Suppressor macrophage treated with lipopolysaccharide for 1 hour (primary cell): ENCODE measurements at regions not wholly inside any gene's neighbourhood (a gene's known extent, or its start where the extent isn't known, plus 50 kb on each side); places are given as distances from the start of the nearest gene placed in this dataset.
"Not testable (repeated sequence)": the region's sequence is repeated elsewhere in the genome, so short reads cannot be mapped to it uniquely, and the experiment has no call there.

ENCODE experiments used
- DNase-seq, 3 donors: peaks; one replicate each; pipeline ENCODE4 v3.0.0-alpha.2; 2020 to 2022

DNA sequence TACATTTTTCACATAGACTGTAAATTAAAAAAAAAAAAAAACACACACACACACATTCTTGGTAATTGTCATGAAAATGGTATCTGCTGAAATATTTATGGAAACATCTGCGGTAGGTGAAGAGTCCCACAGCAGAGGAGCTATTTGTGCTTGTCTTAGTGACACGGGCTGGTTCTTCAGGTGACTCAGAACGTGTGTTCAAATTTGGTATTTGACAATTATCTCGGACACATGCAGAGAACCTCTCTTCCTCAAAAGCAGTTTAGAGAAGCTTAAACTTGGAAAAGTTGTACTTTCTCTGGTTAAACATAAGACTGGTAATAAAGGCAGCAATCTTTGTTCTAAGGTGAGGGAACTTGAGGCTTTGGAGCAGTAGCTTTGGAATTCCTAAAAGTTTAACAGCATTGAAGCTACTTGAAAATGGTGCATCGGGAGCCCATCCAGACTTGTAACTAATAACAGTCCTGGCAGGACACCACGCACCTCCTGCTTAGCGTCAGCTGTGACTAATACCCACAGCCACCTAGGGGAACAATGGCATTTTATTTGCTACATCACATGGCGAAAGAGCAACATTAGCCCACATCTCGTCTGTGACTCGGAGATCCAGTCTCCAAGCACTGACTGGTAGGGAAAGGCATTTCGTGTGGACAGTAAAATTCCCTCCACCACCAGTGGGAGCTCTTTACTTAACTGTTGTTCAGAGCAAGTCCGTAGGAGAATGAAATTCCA, 1505.1 kb upstream of the SLC10A2 start:
- DNase-seq: peak in 2 of 3 donors; percentile 7 to 18

GRCh38 chr13:104567114-104567513, 1500.9 kb upstream of the SLC10A2 start:
- no peak for DNase-seq

GRCh38 chr13:104565888-104566287, 1499.7 kb upstream of the SLC10A2 start:
- DNase-seq: no peak

- DNase-seq: no peak
Measured at GRCh38 chr13:104553896-104554295, 1487.7 kb upstream of the SLC10A2 start.

DNA sequence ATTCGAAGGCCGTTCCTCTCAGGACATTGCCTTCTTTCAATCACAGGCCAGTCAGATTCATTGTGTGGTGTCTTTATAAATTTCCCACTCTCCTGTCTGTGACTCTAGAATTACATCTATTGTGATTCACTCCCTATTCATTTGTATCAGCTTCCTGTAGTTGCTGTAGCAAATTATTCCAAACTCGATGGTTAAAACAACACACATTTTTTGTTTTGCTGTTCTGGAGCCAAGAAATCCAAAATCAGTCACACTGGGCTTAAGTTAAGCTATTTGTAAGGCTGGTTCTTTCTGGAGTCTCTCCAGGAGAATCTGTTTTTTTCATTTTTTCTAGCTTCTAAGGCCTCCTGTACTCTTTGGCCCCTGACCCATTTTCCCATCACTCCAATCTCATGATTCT, 1487.0 kb upstream of the SLC10A2 start:
- no peak for DNase-seq

DNA sequence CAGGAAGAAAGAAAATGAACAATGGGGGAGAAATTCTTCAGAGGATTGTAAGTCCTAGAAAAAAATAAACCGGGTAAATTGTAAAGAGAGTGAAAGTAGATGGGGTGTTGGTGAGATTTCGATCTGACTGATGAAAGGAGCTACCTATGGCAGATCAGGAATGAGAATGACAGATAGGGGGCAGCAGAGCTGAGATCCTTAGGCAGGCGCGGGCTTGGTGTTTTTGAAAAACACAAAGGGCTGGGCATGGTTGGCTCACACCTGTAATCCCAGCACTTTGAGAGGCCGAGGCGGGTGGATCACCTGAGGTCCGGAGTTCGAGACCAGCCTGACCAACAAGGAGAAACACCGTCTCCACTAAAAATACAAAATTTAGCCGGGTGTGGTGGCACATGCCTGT, 1468.6 kb upstream of the SLC10A2 start:
- no peak for DNase-seq

DNA sequence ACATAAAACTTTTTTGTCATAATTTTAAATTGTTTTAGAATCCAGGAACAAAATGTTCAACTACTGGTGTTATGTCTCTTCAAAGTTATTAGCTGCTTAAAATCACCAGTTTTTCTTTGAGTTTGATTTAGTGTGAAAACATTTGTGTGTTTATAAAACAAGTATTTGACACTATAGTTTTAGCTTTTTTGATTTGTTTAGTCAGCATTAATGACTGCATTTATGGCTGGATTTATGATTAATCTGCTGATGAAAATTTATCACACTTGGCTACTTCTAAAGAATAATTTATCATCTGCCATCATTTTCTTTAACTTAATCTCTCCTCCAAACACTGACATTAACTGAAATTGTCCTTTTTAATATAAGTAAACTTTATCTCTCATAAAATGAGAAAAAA, 1465.9 kb upstream of the SLC10A2 start:
- no peak for DNase-seq

GRCh38 chr13:104530741-104531140, 1464.5 kb upstream of the SLC10A2 start:
- DNase-seq: no peak

DNA sequence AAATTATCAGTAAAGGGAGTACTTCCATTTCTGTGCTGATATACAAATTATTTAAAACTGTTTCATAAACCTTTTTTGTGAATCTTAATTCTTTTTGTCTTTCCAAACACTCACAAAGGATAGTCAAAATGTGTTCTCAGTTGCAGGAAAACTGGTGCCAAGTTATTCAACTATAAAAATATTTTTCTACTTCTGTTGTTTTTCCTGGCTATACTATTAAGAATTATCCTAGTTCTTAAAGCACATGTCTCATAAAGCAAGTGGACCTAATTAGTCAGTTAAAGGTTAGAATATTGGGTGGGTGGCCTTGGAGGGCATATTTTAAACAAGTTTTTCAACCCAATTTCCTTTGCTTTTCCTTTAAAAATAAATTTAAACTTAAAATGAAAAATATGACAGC, 1460.3 kb upstream of the SLC10A2 start:
- no peak for DNase-seq

- DNase-seq: no peak
Measured at GRCh38 chr13:104525467-104525866, 1459.2 kb upstream of the SLC10A2 start.

DNA sequence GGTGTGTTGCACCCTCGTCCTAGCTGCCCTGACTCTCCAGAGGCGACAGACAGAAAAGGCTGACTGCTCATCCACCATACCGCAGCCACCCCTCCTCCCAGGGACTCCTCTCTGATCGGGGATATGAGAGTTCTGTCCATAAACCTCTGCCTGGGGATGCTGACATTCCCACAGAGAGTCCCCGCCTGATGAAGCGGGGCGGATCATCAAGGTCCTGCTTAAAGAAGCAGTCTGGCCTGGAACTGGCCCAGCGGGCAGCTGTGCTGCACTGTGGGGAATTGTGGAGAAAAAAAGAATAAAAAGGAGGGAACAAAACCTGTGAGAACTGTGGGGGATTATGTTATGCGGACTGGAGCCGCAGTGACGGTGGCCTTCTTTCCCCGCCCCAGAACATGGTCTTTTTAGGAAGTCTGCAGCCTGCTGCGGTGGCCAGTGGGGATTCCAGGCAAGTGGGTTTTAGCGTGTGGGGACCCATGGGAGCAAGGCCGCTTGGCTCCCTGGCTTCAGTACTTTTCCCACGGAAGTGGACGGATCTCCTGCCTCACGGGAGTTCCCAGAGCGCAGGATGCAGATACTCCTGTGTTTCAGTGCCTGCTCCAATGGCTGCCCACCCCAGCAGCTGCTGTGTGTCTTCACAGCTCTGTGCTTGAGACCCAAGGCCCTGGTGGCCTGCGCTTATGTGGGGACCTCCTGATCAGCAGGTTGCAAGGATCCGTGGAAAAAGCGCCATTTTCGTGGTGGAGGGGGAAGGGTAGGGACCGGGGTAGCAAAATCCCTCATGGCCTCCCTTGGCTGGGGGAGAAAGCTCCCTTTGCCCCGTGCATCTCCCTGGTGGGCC, 1456.2 kb upstream of the SLC10A2 start:
- DNase-seq: no peak

GRCh38 chr13:104510422-104510821, 1444.2 kb upstream of the SLC10A2 start:
- no peak for DNase-seq

- DNase-seq: not testable (repeated sequence)
Measured at GRCh38 chr13:104493502-104493901, 1427.3 kb upstream of the SLC10A2 start.

GRCh38 chr13:104491916-104492315, 1425.7 kb upstream of the SLC10A2 start:
- DNase-seq: no peak

DNA sequence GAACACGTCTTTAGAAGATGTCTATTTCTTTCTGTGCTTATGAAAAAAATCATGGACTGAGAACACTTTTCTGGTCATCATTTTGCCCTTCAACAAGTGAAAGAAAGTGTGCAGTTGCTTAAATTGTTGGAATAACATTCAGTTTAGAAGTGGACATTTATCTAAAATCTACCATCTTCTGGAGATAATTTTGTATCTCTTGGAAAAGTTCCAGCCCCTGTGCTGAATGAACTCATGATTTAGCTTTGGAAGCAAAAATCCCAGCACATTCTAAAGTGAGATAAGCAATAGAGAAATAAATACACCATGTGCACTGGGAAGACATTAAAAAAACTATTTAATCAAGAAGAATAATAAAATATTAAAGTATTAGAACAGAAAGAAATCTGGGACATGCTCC, 1420.8 kb upstream of the SLC10A2 start:
- DNase-seq: no peak

GRCh38 chr13:104485571-104485970, 1419.4 kb upstream of the SLC10A2 start:
- DNase-seq: no peak

GRCh38 chr13:104483631-104484030, 1417.4 kb upstream of the SLC10A2 start:
- no peak for DNase-seq

GRCh38 chr13:104477261-104477660, 1411.0 kb upstream of the SLC10A2 start:
- no peak for DNase-seq

- DNase-seq: no peak
Measured at GRCh38 chr13:104473936-104474335, 1407.7 kb upstream of the SLC10A2 start.

- DNase-seq: no peak
Measured at GRCh38 chr13:104466016-104466415, 1399.8 kb upstream of the SLC10A2 start.

GRCh38 chr13:104461049-104461448, 1394.8 kb upstream of the SLC10A2 start:
- no peak for DNase-seq

DNA sequence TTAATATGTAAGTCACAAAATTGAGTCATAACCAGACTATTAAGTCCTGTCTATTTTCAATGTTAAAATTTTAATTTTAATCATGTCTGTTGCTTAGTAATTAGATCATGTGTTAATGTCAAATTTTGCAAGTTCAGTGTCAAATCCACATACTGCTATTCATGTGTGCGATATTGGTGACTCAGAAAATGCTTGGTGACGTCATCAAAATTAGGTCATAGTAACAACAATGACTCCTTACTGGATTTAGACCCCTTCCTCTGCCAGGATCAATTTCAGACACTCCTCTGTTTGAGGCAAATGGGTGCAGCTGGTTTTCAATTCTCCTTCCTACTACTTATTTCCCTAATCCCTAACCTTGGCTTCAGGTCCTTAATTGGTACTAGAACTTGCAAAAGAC, 1394.3 kb upstream of the SLC10A2 start:
- no peak for DNase-seq

DNA sequence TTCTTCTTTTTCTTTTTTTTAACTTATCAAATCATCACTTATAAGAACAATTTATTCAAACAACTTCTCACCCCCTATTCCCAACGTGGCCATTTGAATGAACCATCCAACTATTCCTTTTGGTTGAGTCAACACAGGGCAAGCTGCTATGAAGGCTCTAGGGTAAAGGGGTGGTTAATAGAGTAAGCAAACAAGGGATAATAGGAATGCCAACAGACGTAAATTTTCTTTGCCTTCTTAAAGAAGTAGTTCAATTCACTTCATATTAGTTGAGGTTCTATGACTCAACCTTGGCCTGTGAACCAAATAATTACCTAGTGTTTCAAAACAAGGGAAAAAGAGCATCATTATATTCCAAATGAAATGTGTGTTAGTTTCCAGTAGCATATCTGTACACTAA, 1383.8 kb upstream of the SLC10A2 start:
- DNase-seq: no peak

DNA sequence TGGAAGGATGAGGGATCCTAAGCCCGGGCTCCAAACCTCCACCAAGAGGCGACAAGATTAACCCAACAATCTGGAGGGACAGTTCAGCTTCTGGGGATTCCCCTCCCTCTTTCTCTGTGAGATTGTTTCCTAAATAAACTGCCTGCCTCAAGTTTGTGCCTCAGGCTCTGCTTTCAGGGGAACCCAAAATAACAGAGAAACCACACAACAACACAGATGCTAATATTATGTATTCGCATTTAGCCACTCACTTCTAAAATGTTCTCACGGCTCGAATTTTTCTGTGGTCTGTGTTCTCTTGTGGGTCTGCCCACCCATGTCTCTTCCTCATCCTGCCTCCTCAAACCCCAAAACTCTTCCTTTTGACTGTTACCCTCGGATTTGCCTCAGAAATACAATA, 1381.1 kb upstream of the SLC10A2 start:
- DNase-seq: no peak
